Chondrocyte (in vitro differentiated cells): ENCODE measurements at regions not wholly inside any gene's neighbourhood (a gene's known extent, or its start where the extent isn't known, plus 50 kb on each side); places are given as distances from the start of the nearest gene placed in this dataset.

Experiments used
- DNase-seq: peaks from one replicate; pipeline ENCODE4 v3.0.0; 2021; ENCODE audit warnings: mixed read lengths, low spot score
- H3K27ac Mint-ChIP-seq: one replicate; pipeline ENCODE4 v1.8.0; 2021; ENCODE audit warnings: mild to moderate bottlenecking, moderate library complexity, mixed read lengths; ENCODE audit not compliant: unreplicated experiment
- H3K27me3 Mint-ChIP-seq: 2 replicates; pipeline ENCODE4 v1.8.0; 2021; ENCODE audit warnings: low read depth, mixed read lengths
- H3K36me3 Mint-ChIP-seq: 2 replicates; pipeline ENCODE4 v1.8.0; 2021; ENCODE audit warnings: low read depth, mixed read lengths
- H3K4me1 Mint-ChIP-seq: 2 replicates; pipeline ENCODE4 v1.8.0; 2021; ENCODE audit warnings: low read depth, mild to moderate bottlenecking, mixed read lengths
- H3K4me3 Mint-ChIP-seq: one replicate; pipeline ENCODE4 v1.8.0; 2021; ENCODE audit warnings: mild to moderate bottlenecking, moderate library complexity, mixed read lengths; ENCODE audit not compliant: unreplicated experiment
- H3K9me3 Mint-ChIP-seq: 2 replicates; pipeline ENCODE4 v1.8.0; 2021; ENCODE audit warnings: low read depth, mixed read lengths
- CTCF ChIP-seq: fragments of 200-600 bp; sonication (generic); IDR thresholded peaks from 2 replicates; pipeline ENCODE4 v1.5.0; 2021; ENCODE audit warnings: antibody characterized with exemption, mild to moderate bottlenecking, moderate library complexity

- Mint-ChIP-seq H3K4me1 (no peaks in the 10 kb centered on the region), H3K4me3 (no peak overlapping the region), H3K36me3 (no peaks in the 10 kb centered on the region), H3K27ac (no peak overlapping the region), H3K9me3 (peaks cover 2% of the 10 kb centered on the region), H3K27me3 (peaks cover 28% of the 10 kb centered on the region)
- DNase-seq, result no peak
- no peak for TF ChIP-seq CTCF
These were observed 178.8 kb upstream of the PSMD7 start for GRCh38 chr16:74117798-74118197.

- Mint-ChIP-seq H3K36me3 (no peaks in the 10 kb centered on the region), H3K27ac (no peak overlapping the region), H3K9me3 (peaks cover 2% of the 10 kb centered on the region), H3K4me3 (no peak overlapping the region), H3K4me1 (no peaks in the 10 kb centered on the region), H3K27me3 (peaks cover 15% of the 10 kb centered on the region)
- no peak for TF ChIP-seq CTCF
- no peak for DNase-seq
These were observed 183.1 kb upstream of the PSMD7 start for GRCh38 chr16:74113545-74113944.

- Mint-ChIP-seq H3K4me1 (no peaks in the 10 kb centered on the region), H3K36me3 (no peaks in the 10 kb centered on the region), H3K4me3 (no peak overlapping the region), H3K9me3 (no peaks in the 10 kb centered on the region), H3K27me3 (peaks cover 8% of the 10 kb centered on the region), H3K27ac (no peak overlapping the region)
- no peak for DNase-seq
- no peak for TF ChIP-seq CTCF
These were observed 185.1 kb upstream of the PSMD7 start for GRCh38 chr16:74111456-74111982.

- peak; percentile 60 for TF ChIP-seq CTCF
- no peak overlapping the region for H3K4me3 Mint-ChIP-seq
- peak overlapping the region; percentile 68 for H3K27ac Mint-ChIP-seq
- H3K4me1 Mint-ChIP-seq, result no peaks in the 10 kb centered on the region
- H3K36me3 Mint-ChIP-seq, result no peaks in the 10 kb centered on the region
- no peak for DNase-seq
- H3K9me3 Mint-ChIP-seq, result no peaks in the 10 kb centered on the region
- peaks cover 5% of the 10 kb centered on the region for H3K27me3 Mint-ChIP-seq
These were observed 188.6 kb upstream of the PSMD7 start for GRCh38 chr16:74107795-74108610.

- H3K27me3 Mint-ChIP-seq, result peaks cover 23% of the 10 kb centered on the region
- H3K4me1 Mint-ChIP-seq, result no peaks in the 10 kb centered on the region
- no peaks in the 10 kb centered on the region for H3K36me3 Mint-ChIP-seq
- no peak for DNase-seq
- no peaks in the 10 kb centered on the region for H3K9me3 Mint-ChIP-seq
- H3K27ac Mint-ChIP-seq, result no peak overlapping the region
- H3K4me3 Mint-ChIP-seq, result no peak overlapping the region
- no peak for TF ChIP-seq CTCF
These were observed 192.6 kb upstream of the PSMD7 start for GRCh38 chr16:74104022-74104421.
